Central memory CD8-positive, alpha-beta T cell (primary cell): ENCODE measurements at regions not wholly inside any gene's neighbourhood (a gene's known extent, or its start where the extent isn't known, plus 50 kb on each side); places are given as distances from the start of the nearest gene placed in this dataset.

Experiments
- ATAC-seq: fragments of 150-1000 bp; cut with Tn5 transposase; replicated peaks from 2 replicates; pipeline ENCODE4 v1.10.0; 2022; ENCODE audit warnings: mild to moderate bottlenecking, moderate FRiP score, moderate number of reproducible peaks; ENCODE audit not compliant: poor library complexity, severe bottlenecking; ENCODE audit errors: extremely low read depth
- DNase-seq, 2 donors: peaks; one replicate each; pipeline ENCODE4 v3.0.0; 2021; ENCODE audit warnings: low spot score in 2 of 2
- H3K27ac Mint-ChIP-seq: one replicate; pipeline ENCODE4 v1.8.0; 2022; ENCODE audit warnings: low read depth, mild to moderate bottlenecking, moderate library complexity, mixed read lengths
- H3K27me3 Mint-ChIP-seq: one replicate; pipeline ENCODE4 v1.8.0; 2022; ENCODE audit warnings: mixed read lengths
- H3K36me3 Mint-ChIP-seq: one replicate; pipeline ENCODE4 v1.8.0; 2022; ENCODE audit warnings: mild to moderate bottlenecking, moderate library complexity, mixed read lengths; ENCODE audit not compliant: insufficient read depth
- H3K4me1 Mint-ChIP-seq: one replicate; pipeline ENCODE4 v1.8.0; 2022; ENCODE audit warnings: mixed read lengths
- H3K4me3 Mint-ChIP-seq: one replicate; pipeline ENCODE4 v1.8.0; 2022; ENCODE audit warnings: mild to moderate bottlenecking, moderate library complexity, mixed read lengths
- H3K9me3 Mint-ChIP-seq: one replicate; pipeline ENCODE4 v1.8.0; 2022; ENCODE audit warnings: mixed read lengths

GRCh38 chr9:29802454-29802853, 2229.2 kb upstream of the C9orf72 start:
- peaks cover 15% of the 10 kb centered on the region for H3K9me3 Mint-ChIP-seq
- H3K27me3 Mint-ChIP-seq = no peaks in the 10 kb centered on the region
- H3K4me1 Mint-ChIP-seq = no peaks in the 10 kb centered on the region
- ATAC-seq (no peak), DNase-seq (no peak)
- no peak overlapping the region for H3K4me3 Mint-ChIP-seq
- H3K27ac Mint-ChIP-seq = no peak overlapping the region
- H3K36me3 Mint-ChIP-seq = peaks cover 2% of the 10 kb centered on the region

- no peaks in the 10 kb centered on the region for H3K27me3 Mint-ChIP-seq
- ATAC-seq (no peak), DNase-seq (no peak)
- H3K27ac Mint-ChIP-seq = no peak overlapping the region
- no peaks in the 10 kb centered on the region for H3K4me1 Mint-ChIP-seq
- H3K4me3 Mint-ChIP-seq = no peak overlapping the region
- H3K36me3 Mint-ChIP-seq = no peaks in the 10 kb centered on the region
- H3K9me3 Mint-ChIP-seq = peaks cover 31% of the 10 kb centered on the region
Observed at GRCh38 chr9:29806937-29807618, 2233.8 kb upstream of the C9orf72 start.

- ATAC-seq = no peak
- H3K27me3 Mint-ChIP-seq = no peaks in the 10 kb centered on the region
- H3K9me3 Mint-ChIP-seq = peaks cover 25% of the 10 kb centered on the region
- no peak overlapping the region for H3K4me3 Mint-ChIP-seq
- no peak for DNase-seq
- no peaks in the 10 kb centered on the region for H3K4me1 Mint-ChIP-seq
- no peak overlapping the region for H3K27ac Mint-ChIP-seq
- peaks cover 2% of the 10 kb centered on the region for H3K36me3 Mint-ChIP-seq
Observed at GRCh38 chr9:29816954-29817703, 2243.8 kb upstream of the C9orf72 start.

- Mint-ChIP-seq H3K27me3 (no peaks in the 10 kb centered on the region), H3K4me1 (no peaks in the 10 kb centered on the region), H3K36me3 (no peaks in the 10 kb centered on the region), H3K4me3 (no peak overlapping the region), H3K27ac (no peak overlapping the region), H3K9me3 (peaks cover 33% of the 10 kb centered on the region)
- ATAC-seq (no peak), DNase-seq (no peak)
Observed at GRCh38 chr9:29822458-29822857, 2249.2 kb upstream of the C9orf72 start.

- Mint-ChIP-seq H3K36me3 (no peaks in the 10 kb centered on the region), H3K4me1 (no peaks in the 10 kb centered on the region), H3K4me3 (no peak overlapping the region), H3K27me3 (no peaks in the 10 kb centered on the region), H3K9me3 (peaks cover 20% of the 10 kb centered on the region), H3K27ac (no peak overlapping the region)
- DNase-seq = no peak
- ATAC-seq = no peak
Observed at GRCh38 chr9:29826421-29826820, 2253.1 kb upstream of the C9orf72 start.

- ATAC-seq (no peak), DNase-seq (no peak)
- Mint-ChIP-seq H3K27ac (no peak overlapping the region), H3K4me1 (no peaks in the 10 kb centered on the region), H3K4me3 (no peak overlapping the region), H3K9me3 (peaks cover 15% of the 10 kb centered on the region), H3K36me3 (no peaks in the 10 kb centered on the region), H3K27me3 (no peaks in the 10 kb centered on the region)
Observed at GRCh38 chr9:29830821-29831220, 2257.5 kb upstream of the C9orf72 start.

GRCh38 chr9:29838491-29839020, 2265.3 kb upstream of the C9orf72 start:
- Mint-ChIP-seq H3K36me3 (no peaks in the 10 kb centered on the region), H3K4me3 (no peak overlapping the region), H3K4me1 (no peaks in the 10 kb centered on the region), H3K27ac (no peak overlapping the region), H3K27me3 (no peaks in the 10 kb centered on the region), H3K9me3 (no peaks in the 10 kb centered on the region)
- no peak for DNase-seq
- ATAC-seq = no peak

GRCh38 chr9:29844251-29844650, 2271.0 kb upstream of the C9orf72 start:
- no peaks in the 10 kb centered on the region for H3K27me3 Mint-ChIP-seq
- H3K4me3 Mint-ChIP-seq = no peak overlapping the region
- H3K36me3 Mint-ChIP-seq = no peaks in the 10 kb centered on the region
- no peaks in the 10 kb centered on the region for H3K4me1 Mint-ChIP-seq
- no peak for DNase-seq
- ATAC-seq = no peak
- no peak overlapping the region for H3K27ac Mint-ChIP-seq
- H3K9me3 Mint-ChIP-seq = no peaks in the 10 kb centered on the region

GRCh38 chr9:29850664-29851063, 2277.4 kb upstream of the C9orf72 start:
- H3K27ac Mint-ChIP-seq = no peak overlapping the region
- ATAC-seq (no peak), DNase-seq (no peak)
- no peaks in the 10 kb centered on the region for H3K9me3 Mint-ChIP-seq
- no peaks in the 10 kb centered on the region for H3K36me3 Mint-ChIP-seq
- no peaks in the 10 kb centered on the region for H3K4me1 Mint-ChIP-seq
- H3K4me3 Mint-ChIP-seq = no peak overlapping the region
- no peaks in the 10 kb centered on the region for H3K27me3 Mint-ChIP-seq

- Mint-ChIP-seq H3K9me3 (no peaks in the 10 kb centered on the region), H3K4me1 (no peaks in the 10 kb centered on the region), H3K27ac (no peak overlapping the region), H3K27me3 (no peaks in the 10 kb centered on the region), H3K36me3 (no peaks in the 10 kb centered on the region), H3K4me3 (no peak overlapping the region)
- no peak for DNase-seq
- no peak for ATAC-seq
Observed at GRCh38 chr9:29861803-29862202, 2288.5 kb upstream of the C9orf72 start.

GRCh38 chr9:29865764-29866313, 2292.6 kb upstream of the C9orf72 start:
- ATAC-seq (no peak), DNase-seq (no peak)
- H3K27me3 Mint-ChIP-seq = no peaks in the 10 kb centered on the region
- no peak overlapping the region for H3K27ac Mint-ChIP-seq
- H3K9me3 Mint-ChIP-seq = no peaks in the 10 kb centered on the region
- H3K4me3 Mint-ChIP-seq = no peak overlapping the region
- H3K4me1 Mint-ChIP-seq = no peaks in the 10 kb centered on the region
- no peaks in the 10 kb centered on the region for H3K36me3 Mint-ChIP-seq

- DNase-seq (no peak), ATAC-seq (no peak)
- Mint-ChIP-seq H3K27me3 (no peaks in the 10 kb centered on the region), H3K4me1 (no peaks in the 10 kb centered on the region), H3K36me3 (no peaks in the 10 kb centered on the region), H3K4me3 (no peak overlapping the region), H3K9me3 (no peaks in the 10 kb centered on the region), H3K27ac (no peak overlapping the region)
Observed at GRCh38 chr9:29866556-29866955, 2293.3 kb upstream of the C9orf72 start.

GRCh38 chr9:29873579-29873978, 2300.3 kb upstream of the C9orf72 start:
- H3K9me3 Mint-ChIP-seq = peaks cover 7% of the 10 kb centered on the region
- H3K4me3 Mint-ChIP-seq = no peak overlapping the region
- DNase-seq = no peak
- no peak for ATAC-seq
- H3K36me3 Mint-ChIP-seq = no peaks in the 10 kb centered on the region
- no peaks in the 10 kb centered on the region for H3K27me3 Mint-ChIP-seq
- H3K27ac Mint-ChIP-seq = no peak overlapping the region
- H3K4me1 Mint-ChIP-seq = no peaks in the 10 kb centered on the region
